Stimulated activated CD4-positive, alpha-beta T cell treated with anti-CD3 and anti-CD28 coated beads, Interleukin-12 subunit alpha, Interleukin-12 subunit beta, amount 100 ng/mL, for 24 hours (primary cell): ENCODE measurements at regions not wholly inside any gene's neighbourhood (a gene's known extent, or its start where the extent isn't known, plus 50 kb on each side); places are given as distances from the start of the nearest gene placed in this dataset.

Experiments used
- DNase-seq, 2 experiments: peaks; one replicate each; pipeline ENCODE4 v3.0.0-alpha.2; 2020; ENCODE audit warnings: low read depth in 2 of 2

DNA sequence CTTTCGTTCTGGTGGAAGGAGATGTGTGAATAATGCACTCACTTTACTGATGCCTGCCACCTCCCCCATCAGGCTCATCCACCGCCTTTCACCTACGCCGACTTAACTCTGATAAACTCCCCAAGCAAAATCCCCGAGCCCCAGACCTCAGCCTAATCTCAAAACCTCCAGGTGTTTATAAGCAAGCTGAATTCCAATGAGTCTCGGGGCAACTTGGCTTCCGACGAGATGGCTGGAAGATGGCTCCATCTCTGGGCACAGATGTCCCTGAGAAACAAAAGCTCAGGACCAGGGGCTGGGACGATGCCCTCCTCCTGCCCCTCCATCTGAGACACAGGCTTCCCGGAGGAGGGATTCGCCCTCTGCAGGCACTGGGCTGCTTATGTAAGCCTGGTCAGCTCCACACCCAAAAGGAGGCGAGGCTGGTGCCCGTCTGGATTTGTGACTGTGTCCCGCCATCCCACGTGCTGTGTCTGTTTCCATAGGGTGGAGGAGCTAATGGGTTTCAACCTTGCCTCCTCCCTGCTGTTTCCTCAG is 386.4 kb upstream of the TNRC6C start:
- no peak for DNase-seq

DNA sequence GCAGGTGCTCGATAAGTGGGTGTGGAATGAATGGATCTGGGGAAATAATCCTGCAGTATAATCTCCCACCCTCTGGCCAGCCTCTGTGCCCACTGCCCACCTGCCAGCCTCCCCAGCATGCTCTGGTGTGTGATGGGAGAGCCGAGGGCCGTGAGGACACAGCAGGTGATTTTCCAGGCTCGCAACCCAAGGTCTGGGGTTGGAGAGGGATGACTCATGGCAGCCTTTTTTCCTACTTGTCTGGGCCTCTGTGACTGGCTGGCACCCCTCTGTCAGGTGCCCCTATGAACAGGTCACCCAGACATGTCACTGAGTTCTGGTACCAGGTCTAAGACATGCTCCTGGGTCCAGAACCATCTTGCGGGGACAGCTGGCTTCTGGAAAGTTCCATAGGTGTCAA is 385.7 kb upstream of the TNRC6C start:
- no peak for DNase-seq

- no peak for DNase-seq
These were observed 381.0 kb upstream of the TNRC6C start for GRCh38 chr17:77577491-77577890.

DNA sequence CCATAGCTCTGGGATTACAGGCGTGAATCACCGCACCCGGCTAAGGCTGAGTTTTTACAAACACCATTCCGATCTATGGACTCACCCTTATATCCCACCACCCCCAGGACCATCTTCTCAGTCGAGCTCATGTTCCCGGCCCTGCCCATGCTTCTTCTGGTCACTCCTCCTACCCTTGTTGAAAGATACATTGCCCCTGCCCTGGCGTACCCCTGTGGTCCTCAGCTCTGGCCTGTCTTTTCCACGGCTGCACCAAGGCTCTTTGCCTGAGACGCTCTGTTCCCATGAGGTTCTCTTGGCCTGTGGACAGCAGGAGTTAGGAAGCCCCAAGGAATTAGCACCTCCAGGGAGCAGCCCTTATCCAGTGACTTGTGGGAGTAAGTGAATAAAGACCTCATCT is 379.4 kb upstream of the TNRC6C start:
- DNase-seq: no peak

- no peak for DNase-seq
These were observed 378.8 kb upstream of the TNRC6C start for GRCh38 chr17:77579682-77580081.

GRCh38 chr17:77580531-77581270 is 377.8 kb upstream of the TNRC6C start:
- no peak for DNase-seq

GRCh38 chr17:77581480-77581879 is 377.0 kb upstream of the TNRC6C start:
- DNase-seq: no peak

DNA sequence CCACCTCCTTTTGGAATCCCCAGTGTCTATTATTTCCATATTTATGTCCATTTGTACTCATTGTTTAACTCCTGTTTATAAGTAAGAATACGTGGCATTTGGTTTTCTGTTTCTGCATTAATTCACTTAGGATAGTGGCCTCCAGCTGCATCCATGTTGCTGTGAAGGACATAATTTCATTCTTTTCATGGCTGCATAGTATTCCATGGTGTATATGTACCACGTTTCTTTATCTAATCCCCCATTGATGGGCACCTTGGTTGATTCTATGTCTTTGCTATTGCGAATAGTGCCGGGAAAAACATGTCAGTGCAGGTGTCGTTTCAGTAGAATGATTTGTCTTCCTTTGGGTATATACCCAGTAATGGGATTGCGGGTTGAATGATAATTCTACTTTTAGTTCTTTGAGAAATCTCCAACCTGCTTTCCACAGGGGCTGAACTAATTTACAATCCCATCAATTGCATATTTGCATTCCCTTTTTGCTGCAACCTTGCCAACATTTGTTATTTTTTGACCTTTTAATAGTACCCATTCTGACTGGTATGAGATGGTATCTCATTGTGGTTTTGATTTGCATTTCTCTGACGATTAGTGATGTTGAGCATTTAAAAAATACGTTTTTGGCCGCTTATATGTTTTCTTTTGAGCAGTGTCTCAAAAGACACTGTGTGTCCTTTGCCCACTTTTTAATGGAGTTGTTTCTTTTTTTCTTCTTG is 373.2 kb upstream of the TNRC6C start:
- DNase-seq: no peak

GRCh38 chr17:77590951-77591735 is 367.4 kb upstream of the TNRC6C start:
- no peak for DNase-seq

DNA sequence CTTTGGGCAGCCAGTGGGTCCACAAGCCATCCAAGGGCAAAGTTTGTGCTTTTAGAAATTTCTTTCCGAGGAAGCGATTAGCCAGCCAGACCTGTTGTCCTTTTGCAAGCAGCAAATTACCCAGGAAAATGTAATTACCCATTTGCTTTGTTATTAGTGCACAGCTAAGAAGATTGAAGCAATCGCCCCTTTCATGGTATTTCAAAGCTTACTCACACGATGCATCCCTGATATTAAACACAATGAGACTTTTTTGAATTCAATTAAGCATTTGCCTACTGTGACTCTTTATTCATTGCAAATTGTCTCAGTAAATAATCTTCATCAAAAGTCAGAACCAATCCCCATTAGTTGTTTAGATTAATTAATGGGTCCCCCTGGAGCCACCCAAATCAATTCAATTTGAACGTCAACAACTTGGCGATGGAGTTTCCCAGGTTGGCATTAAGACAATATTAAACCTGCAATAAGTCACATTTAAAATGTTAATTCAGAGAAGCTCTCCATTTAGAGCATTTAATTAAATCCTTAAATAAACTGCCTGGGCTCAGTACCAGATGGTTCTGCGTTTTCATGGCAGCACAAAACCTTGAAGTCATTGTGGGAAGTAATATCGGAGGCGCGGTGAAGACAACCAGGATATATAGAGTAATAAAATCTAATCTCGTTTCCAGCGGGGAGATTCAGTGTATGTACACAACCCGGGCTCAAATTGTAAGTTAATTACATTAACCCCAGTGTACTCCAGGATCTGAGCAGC is 366.2 kb upstream of the TNRC6C start:
- no peak for DNase-seq

GRCh38 chr17:77593081-77593480 is 365.4 kb upstream of the TNRC6C start:
- DNase-seq: no peak

DNA sequence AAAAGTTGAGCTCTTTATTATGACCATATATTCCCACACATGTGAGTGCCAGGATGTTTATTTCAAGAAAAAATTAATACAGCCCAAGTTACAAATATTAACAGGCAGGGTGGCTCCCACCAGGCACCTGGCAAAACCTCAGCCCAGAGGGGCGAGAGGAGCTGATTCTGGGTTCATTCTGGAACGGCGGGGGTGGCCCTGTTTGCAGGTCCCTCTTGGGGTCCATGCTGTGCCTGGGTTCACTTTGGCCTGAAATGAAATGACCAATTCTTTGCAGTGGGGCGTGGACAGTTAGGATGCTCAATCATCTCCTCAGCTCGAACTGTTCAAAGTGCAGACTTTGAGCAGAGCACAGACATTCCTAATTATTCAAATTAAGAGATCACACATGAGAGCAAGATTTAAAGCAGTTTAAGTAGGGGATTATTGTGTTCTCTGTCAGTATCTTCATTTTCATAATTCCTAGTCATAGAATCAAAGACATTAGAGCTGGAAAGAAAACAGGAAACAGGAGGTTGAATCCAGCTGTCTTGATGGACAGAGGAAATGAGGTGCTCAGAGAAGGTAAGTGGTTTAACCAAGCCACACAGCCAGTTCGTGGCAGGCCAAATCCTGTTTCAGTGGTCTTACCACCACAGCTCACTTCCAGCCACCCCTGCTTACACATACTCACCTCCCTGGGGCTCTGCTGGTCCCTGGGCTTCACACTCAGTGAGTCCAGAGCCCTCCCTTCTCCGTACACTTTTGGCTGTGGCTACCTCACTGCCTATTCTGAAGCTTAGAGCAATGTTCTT is 363.9 kb upstream of the TNRC6C start:
- no peak for DNase-seq

DNA sequence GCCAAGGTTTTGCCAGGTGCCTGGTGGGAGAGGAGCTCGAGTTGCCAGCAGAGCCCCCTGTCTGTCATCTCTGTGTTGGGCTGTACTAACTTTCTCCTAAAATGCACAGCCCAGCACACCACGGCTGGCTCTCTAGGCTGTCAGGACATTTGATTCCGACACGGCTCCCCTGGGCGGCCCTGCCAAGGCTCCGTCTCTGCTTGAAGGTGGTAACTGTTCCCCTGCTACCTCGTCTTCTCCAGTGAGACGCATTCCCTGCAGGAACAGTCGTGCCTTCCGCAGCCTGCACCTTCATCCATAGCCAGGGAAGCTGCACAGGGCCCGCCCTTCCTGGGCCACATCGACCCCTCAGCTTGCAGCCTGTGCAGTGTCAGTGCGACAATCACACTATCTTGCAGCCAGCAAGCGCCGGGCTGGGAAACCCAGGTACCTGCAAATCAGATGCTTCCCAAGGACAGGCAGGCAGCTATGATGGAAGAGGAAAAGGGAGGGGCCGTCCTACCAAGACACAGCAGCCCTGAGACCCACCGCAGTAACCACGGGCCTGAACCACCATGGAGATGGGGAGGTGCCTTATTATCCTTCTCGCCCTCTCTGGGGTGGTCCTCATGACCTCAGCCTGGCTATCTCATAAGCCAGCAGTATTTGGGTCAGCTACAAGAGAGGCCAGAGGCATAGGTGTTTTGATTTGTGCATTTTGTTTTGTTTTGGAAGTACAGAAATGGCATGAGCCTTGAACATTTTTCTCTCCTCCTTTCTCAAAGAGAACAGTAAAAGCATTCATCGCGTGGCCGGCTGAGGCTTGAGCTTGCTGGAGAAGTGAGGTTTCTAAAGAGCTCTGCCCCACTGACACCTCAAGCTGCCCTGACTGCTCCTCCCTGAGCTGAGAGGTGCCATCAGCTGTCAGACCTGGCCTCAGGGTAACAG is 361.7 kb upstream of the TNRC6C start:
- no peak for DNase-seq

DNA sequence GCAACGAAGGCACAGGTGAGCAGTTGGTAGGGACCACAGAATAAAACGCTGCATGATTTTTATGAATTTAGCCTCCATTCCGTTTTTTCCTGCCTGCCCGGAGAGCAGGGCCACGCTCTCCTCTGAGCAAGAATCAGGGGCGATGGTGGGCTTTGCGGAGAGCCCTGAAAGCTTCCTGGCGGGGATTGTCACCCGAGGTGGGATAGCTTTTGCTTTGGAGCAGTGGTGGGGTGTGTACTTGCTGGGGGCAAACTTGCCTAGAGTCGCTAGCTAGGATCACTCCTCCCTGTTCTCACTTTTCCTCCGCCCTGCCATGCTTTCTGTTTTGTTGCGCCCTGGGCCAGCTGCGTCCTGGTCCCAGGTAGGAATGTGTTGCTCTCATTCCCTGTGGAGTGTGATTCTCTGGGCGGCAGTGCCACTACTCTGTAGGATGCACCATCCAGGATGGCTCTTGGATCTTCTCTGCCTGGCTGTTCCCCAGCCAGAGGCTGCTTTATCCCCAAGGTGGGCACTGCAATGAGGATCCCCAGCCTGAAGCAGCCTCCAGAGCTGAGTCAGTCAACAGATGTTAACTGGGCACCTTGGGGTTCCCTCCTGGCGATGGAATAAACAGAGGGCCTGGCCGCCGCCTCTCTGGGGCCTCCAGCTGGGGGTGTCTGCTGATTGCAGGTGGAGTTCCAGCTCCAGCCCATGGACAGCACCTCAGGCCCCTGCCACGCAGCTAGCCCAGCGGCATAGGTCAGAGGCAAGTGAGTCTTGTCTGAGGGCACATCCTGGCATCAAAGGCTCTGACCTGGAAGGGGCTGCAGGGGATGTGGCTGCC is 360.9 kb upstream of the TNRC6C start:
- no peak for DNase-seq

GRCh38 chr17:77598241-77598620 is 360.3 kb upstream of the TNRC6C start:
- no peak for DNase-seq

DNA sequence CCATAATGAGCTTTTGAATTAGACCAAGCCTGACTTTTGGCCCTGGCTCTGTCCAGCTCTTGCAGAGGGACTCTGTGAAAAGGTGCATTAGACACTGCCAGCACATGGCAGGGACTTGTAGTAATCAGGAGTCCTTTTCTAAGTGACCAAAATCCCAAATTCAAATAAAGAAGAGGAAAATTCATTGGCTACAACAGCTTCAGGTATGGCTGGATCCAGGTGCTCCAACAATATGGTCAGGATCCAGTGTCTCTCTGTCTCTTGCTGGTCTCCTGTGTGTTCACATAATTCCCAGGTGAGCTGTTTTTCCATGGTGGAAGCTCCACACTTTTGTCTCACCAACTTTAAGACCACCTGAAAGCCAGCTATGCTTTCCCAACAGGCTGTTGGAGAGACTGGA is 358.8 kb upstream of the TNRC6C start:
- DNase-seq: no peak

DNA sequence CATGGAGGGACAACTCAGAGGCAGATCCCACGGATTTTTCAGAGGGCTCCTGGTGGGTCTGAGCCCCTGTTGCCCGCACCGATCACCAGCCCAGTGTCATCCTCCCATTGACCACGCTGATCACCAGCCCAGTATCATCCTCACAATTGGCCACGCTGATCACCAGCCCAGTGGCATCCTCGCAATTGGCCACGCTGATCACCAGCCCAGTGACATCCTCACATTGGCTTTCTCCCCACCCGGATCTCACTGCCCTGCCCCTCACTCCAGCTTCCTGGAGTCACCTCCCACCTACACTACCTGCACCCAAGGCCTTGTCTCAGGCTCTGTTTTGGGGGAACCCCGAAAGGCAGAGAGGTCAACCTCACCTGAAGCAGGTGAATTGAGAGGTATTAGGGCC is 358.2 kb upstream of the TNRC6C start:
- no peak for DNase-seq

- DNase-seq: no peak
These were observed 357.2 kb upstream of the TNRC6C start for GRCh38 chr17:77601054-77601979.
